ENCODE measurements at regions not wholly inside any gene's neighbourhood (a gene's known extent, or its start where the extent isn't known, plus 50 kb on each side); places are given as distances from the start of the nearest gene placed in this dataset.

- TF ChIP-seq CTCF (IDR thresholded peaks at IDR 0.05), result no peak
Observed at GRCh38 chr11:28738549-28738948, 630.4 kb downstream of the METTL15 start.

GRCh38 chr11:28736256-28736655 lies 628.1 kb downstream of the METTL15 start:
- TF ChIP-seq CTCF (IDR thresholded peaks at IDR 0.05), result no peak

- TF ChIP-seq CTCF (IDR thresholded peaks at IDR 0.05), result no peak
Observed at GRCh38 chr11:28735511-28735910, 627.3 kb downstream of the METTL15 start.

GRCh38 chr11:28730889-28731288 lies 622.7 kb downstream of the METTL15 start:
- TF ChIP-seq CTCF (IDR thresholded peaks at IDR 0.05), result no peak

- no peak for TF ChIP-seq CTCF (IDR thresholded peaks at IDR 0.05)
Observed at GRCh38 chr11:28730336-28730735, 622.1 kb downstream of the METTL15 start.

GRCh38 chr11:28729339-28729738 lies 621.2 kb downstream of the METTL15 start:
- TF ChIP-seq CTCF (IDR thresholded peaks at IDR 0.05), result no peak

- TF ChIP-seq CTCF (IDR thresholded peaks at IDR 0.05), result no peak
Observed at GRCh38 chr11:28728666-28729065, 620.5 kb downstream of the METTL15 start.

GRCh38 chr11:28727254-28727653 lies 619.1 kb downstream of the METTL15 start:
- no peak for TF ChIP-seq CTCF (IDR thresholded peaks at IDR 0.05)

All from LNCAP (cell line).